DND-41 (cell line): ENCODE measurements at regions not wholly inside any gene's neighbourhood (a gene's known extent, or its start where the extent isn't known, plus 50 kb on each side); places are given as distances from the start of the nearest gene placed in this dataset.

ENCODE experiments used
- CTCF ChIP-seq: IDR thresholded peaks from 2 replicates; pipeline ENCODE4 v1.5.1; 2012; ENCODE audit warnings: borderline replicate concordance, low read length, moderate library complexity, mild to moderate bottlenecking; ENCODE audit not compliant: poor library complexity, severe bottlenecking; ENCODE audit errors: extremely low read depth
- EZH2 ChIP-seq: IDR thresholded peaks from 3 replicates; pipeline ENCODE4 v1.6.1; 2012; ENCODE audit warnings: borderline replicate concordance, low read depth, mild to moderate bottlenecking, moderate library complexity, low read length, inconsistent platforms; ENCODE audit not compliant: severe bottlenecking

- no peak for TF ChIP-seq CTCF
- no peak for TF ChIP-seq EZH2
These were observed 590.7 kb downstream of the TBC1D22A start for GRCh38 chr22:47352920-47353700.
